SKM-1 treated with dmso at 0.1 percent for 144 hours (cell line): ENCODE measurements at regions not wholly inside any gene's neighbourhood (a gene's known extent, or its start where the extent isn't known, plus 50 kb on each side); places are given as distances from the start of the nearest gene placed in this dataset.
"Not testable (repeated sequence)": the region's sequence is repeated elsewhere in the genome, so short reads cannot be mapped to it uniquely, and the experiment has no call there.

Experiments used
- DNase-seq: peaks from one replicate; lab custom pipeline; 2025; ENCODE audit not compliant: unreplicated experiment; lab: John Stamatoyannopoulos, UW

GRCh38 chr12:76653342-76653741 is 93.8 kb upstream of the OSBPL8 start:
- DNase-seq = no peak

DNA sequence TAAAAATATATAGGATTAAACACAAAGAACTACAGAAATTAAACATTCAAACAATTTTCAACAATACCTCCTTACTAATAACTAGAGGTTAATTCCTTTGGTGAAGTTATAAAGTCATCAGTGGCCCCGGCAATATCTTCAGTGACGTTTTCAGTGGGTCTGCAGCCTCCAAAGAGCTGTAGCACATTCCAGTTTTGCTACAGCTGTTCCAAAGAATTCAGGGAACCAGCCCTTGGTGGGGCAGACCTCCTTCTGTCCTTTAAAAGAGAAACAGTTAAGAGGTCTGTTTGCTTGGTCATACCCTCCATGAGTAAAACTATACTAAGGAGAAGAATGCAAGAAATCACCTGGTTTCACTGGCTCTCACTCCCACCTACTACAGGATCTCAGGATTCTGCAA is 99.2 kb upstream of the ZDHHC17 start:
- DNase-seq = no peak

DNA sequence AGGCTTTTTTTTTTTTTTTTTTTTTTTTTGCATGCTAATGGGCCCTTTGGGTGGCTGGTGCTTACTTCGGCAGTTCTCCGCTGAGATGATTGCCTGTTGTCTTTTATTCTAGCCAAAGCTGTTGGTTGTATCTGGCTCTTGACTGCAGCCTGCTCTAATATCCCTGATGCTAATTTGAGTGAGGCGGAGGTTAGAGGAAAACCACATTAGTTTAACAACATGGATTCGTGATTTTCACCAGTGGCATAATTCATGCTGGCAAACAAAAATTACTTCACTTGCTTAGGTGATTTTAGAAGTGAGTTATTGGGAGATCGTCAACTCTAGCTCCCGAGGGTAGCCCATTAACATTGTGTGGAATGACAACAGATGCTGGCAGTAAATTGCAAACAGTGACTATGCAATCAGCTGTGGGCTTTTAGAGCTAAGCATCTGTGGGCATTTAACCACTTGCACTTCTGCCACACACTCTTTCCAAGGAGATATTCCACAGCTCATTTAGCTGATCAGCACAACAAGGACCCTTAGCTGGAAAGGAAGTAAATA is 97.6 kb upstream of the ZDHHC17 start:
- DNase-seq = no peak

DNA sequence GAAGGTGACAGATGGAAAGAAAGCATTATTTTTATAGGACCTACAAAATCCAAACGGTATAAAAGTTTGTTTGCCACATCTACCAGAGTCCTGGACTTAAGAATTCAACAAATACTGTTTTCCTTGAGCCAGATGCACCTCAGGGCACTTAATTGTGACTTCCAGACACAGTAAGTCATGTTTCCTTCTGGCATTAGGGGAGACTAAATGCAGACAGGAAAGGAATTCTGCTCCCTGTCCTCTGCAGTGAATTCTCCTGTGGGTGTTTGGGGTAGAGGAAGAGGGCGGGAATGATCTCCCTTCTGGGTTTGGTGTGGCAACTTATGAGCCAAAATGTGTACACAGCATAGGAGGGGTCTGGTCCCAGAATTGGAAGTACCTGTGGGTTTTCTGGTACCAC is 93.9 kb upstream of the ZDHHC17 start:
- DNase-seq = no peak

GRCh38 chr12:76670776-76671175 is 93.1 kb upstream of the ZDHHC17 start:
- no peak for DNase-seq

DNA sequence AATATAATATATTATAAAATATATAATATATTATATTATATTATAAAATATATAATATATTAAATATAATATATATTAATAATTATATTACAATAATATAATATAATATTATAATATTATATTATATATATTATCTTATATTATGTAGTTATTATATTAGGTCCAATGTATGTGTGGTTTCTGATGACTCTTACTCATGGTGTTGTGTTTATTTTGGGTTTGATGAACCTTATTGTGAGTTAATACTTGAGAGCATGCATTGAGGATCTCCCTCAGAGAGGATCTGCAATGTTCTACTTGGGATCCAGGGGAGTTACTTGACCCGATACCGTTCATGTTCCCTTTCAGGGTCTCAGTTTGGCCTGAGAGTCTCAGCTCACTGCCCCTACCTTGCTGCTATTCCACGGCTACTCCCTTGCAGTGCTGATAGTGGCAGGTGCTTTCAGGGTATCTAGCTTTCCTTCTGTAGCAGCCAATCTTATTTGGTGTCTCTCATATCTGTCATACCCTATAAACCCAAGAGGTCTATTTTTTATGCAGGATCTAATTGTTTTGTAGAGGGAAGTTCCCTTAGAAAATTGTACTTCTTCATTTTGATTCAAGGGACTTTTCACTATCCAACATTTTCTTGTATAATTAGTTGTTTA is 89.1 kb upstream of the ZDHHC17 start:
- DNase-seq = no peak

- not testable (repeated sequence) for DNase-seq
These were observed 87.7 kb upstream of the ZDHHC17 start for GRCh38 chr12:76676261-76676660.

DNA sequence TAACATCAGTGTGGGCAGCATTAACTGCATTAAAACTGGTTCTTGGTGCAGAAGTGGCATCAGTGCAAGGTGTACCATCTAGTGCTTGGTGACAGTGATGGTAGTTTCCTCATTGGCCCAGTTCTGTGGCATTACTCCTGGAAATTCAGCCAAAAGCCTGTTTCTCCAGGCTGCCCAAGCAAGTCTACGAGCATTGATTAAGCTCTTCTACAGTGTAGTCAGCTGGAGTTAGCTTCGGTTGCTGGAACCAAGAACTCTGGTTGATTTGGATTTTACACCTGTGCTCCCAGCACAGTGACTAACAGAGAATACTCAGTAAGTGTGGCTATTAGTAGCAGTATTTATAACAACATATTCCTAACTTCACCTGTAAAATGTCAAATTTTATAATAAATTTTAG is 84.9 kb upstream of the ZDHHC17 start:
- DNase-seq = no peak

- no peak for DNase-seq
These were observed 84.1 kb upstream of the ZDHHC17 start for GRCh38 chr12:76679778-76680177.

DNA sequence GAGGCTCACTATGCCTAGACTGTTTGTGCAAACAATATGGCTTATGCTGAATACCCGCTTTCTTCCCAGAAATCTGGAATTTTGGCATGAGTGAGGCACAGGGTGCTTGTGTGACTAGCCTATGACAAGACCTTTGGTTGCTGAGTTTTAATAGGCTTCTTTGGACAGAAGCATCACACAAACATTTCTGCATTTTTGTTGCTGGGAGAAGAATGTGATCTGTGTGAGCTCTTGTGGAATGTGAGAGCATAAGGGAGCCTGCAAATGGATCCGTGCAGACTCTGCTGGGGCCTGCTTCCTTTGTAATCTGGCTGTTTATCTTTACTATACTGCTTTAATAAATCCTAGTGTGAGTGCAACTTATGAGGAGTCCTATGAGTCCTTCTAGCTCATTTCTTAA is 83.0 kb upstream of the ZDHHC17 start:
- DNase-seq = no peak

GRCh38 chr12:76685246-76685678 is 78.7 kb upstream of the ZDHHC17 start:
- no peak for DNase-seq

GRCh38 chr12:76687981-76688380 is 75.9 kb upstream of the ZDHHC17 start:
- DNase-seq = no peak

DNA sequence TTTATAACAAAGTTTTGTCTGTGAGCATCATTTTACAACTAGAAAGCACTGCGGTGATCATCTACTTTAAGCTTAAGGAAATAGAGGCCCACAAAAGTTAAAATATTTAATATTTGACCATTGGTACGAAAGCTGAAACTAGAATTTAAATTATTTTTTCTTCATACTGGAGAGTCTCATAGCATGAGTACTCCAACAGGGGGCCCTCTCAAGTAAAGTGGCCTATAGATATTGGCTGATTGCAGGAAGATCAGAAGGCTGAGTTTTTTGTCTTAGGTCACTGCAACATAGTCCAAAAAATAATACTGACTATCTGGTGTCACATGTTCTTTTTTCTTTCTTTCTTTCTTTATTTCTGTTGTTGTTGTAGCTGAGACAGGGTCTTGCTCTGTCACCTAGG is 75.3 kb upstream of the ZDHHC17 start:
- no peak for DNase-seq

DNA sequence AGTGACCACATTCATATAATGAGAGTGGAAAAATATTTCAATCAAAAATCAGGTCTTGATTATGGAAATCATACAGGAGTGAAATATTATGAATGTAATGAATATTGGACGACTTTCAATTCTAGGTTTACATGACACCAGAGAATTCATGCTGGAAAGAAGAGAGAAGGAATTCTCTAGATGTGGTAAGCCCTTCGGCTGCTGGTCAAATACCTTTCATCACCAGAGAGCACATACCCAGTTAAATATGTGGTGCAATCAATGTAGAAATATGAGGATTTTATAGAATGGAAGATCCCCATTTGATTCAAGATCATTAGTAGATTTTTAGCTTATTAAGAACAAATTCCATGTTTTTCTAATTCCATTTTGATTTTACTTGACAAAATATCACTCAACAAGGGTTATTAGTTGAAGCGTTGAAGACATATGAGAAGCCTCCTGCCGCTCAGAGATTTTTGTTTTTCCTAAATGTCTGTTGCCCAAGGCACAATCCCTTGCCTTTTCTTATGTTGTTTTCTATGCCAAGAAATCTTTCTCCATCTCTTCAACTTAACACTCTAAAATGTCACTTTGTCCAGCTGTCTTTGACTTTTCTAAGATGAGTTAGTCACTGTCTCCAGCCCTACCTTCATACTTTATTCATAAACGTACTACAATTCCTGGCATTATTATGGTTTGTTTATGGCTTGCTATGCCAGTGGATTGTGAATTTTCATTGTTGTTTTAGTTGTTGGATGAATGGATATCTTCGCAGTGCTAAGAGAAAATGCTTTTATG is 72.8 kb upstream of the ZDHHC17 start:
- no peak for DNase-seq

DNA sequence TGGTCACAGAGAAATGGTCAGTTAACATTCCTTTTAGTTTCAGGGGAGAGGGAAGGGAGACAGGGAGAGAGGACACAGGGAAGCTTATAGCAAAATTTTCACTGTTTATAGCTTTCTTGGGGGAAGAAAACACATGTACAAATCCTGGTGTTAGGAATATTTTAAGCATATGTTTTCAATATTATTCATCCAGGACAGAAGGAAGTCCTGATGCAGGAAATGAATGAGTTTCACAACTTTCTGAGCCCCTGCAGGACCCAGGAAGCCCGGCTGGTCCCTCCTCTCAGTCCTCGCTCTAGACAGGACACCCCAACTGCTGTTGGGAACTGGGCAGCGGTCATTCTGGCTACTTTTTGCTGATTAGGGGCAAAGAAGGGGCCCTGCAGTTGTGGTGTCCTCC is 71.1 kb upstream of the ZDHHC17 start:
- DNase-seq = no peak

DNA sequence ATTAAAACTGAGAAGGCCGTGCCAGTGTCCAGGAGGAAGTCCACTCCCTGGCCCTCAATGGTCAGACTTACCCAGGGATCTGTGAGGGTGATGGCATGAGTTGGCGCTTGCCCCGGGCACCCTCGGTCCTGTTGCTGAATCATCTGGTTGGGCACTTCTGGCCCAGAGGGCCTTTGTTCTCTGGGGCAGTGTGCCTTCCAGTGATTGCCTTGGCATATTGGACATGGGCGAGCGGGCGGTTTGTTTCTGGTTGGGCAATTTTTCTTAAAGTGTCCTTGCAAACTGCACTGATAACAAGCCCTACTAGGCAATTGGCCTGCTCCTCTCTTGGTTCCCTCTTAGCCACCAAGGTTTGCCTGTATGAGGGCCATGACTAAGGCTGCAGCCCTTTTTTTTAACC is 69.5 kb upstream of the ZDHHC17 start:
- DNase-seq = no peak

DNA sequence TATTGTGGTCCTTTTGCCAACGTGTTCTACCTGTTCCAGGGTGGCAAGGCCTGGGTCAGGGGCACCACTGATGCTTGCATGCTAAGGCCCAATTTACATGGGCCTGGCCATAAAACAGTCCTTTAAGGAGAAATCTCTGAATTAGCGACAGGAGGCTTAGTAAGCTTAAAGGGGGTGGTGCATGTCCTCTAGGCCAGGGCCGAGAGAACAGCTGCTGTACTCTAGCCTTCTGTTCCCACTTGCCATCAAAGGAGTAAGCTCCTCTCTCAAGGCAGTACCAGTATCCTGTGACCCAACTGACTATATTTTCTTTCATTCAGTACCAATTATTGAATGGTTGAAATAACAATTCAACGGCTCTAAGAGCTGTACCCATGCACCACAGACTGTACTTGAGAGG is 67.7 kb upstream of the ZDHHC17 start:
- no peak for DNase-seq

DNA sequence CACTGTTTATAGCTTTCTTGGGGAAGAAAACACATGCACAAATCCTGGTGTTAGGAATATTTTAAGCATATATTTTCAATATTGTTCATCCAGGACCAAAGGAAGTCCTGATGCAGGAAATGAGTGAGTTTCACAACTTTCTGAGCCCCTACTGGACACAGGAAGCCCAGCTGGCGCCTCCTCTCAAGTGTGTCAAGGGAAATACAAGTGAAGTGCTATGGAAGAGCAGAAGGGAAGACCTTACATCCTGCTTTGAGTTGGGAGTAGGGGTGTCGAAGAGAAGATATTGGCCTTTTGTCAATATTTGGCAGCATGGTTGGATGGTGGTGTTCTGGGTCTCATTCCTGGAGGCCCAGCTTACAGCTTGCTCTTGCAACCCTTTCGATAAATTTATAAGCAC is 66.1 kb upstream of the ZDHHC17 start:
- DNase-seq = no peak

DNA sequence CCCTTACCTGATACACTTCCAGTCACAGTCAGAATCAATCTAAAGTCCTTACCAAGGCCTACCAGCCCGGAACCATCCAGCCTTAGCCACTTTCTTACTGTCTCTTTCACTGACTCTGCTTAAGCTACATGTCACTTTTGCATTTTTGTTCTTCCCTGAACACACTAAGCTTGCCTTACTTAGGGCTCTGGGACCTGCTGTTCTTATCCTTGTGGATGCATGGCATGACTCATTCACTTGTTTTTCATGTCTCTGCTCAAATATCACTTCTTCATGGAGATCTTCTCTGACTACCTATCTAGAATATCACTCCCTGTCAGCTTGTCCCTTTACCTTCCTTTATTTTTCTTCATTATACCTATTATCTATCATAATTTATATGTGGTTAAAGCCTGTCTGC is 65.6 kb upstream of the ZDHHC17 start:
- no peak for DNase-seq

DNA sequence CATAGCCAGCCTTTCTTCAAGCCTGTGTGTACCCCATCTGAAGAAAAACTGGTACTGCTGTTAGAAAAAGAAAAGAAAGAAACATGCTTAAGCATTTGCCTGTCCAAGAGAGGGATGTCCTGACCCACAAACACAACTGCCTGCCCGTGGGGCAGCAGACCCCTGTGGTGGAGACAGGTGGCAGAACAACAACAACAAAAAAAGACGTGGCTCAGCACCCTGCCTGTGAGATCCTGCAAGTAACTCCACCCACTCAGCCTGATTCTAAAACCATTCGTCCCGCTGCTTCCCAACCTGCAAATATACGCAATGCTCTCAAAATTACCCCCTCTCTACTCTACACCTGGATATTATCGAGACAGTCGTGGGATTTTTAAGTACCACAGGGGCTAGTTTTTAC is 64.9 kb upstream of the ZDHHC17 start:
- DNase-seq = no peak

DNA sequence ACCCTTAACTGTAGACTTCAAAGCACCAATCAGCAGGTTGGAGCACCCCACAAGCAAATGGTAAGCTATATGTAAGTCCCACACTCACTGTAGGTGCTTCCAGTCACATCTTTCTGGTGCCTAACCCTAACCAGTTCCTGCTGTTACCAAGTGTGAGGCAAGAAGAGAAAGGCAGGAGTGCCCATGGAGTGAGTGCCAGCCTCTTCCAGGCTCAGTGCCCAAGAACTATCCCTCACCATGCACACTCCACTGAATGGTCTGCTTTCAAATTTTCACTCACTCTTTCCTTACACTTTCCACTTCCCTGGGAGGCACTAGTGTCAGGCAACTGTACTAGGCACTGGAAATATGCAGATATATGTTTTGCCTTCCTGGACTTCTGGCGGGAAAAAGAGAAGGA is 62.2 kb upstream of the ZDHHC17 start:
- DNase-seq = no peak

- no peak for DNase-seq
These were observed 61.0 kb upstream of the ZDHHC17 start for GRCh38 chr12:76702946-76703345.

DNA sequence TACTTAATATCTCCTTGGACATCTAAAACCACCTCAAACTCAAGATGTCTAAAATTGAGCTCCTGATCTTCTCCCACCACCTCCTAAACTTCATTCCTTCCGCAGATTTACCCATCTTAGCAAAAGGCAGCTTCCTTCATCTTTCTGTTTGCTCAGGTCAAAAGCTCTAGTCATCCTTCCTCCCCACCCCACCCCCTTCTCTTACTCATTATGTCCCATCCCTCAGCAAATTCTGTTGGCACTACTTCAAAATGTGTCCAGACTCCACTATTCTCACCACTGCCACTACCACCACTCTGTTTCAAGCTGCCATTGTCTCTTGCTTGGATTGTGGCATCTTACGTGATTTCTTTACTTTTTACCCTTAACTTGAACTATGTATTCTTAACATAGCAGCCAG is 59.2 kb upstream of the ZDHHC17 start:
- DNase-seq = no peak
